ENCODE measurements at regions not wholly inside any gene's neighbourhood (a gene's known extent, or its start where the extent isn't known, plus 50 kb on each side); places are given as distances from the start of the nearest gene placed in this dataset.

GRCh38 chr11:29484548-29484947 lies 532.3 kb downstream of the KCNA4 start:
- POLR2A ChIA-PET: no interaction called here
- TF ChIP-seq, protein P1, sequence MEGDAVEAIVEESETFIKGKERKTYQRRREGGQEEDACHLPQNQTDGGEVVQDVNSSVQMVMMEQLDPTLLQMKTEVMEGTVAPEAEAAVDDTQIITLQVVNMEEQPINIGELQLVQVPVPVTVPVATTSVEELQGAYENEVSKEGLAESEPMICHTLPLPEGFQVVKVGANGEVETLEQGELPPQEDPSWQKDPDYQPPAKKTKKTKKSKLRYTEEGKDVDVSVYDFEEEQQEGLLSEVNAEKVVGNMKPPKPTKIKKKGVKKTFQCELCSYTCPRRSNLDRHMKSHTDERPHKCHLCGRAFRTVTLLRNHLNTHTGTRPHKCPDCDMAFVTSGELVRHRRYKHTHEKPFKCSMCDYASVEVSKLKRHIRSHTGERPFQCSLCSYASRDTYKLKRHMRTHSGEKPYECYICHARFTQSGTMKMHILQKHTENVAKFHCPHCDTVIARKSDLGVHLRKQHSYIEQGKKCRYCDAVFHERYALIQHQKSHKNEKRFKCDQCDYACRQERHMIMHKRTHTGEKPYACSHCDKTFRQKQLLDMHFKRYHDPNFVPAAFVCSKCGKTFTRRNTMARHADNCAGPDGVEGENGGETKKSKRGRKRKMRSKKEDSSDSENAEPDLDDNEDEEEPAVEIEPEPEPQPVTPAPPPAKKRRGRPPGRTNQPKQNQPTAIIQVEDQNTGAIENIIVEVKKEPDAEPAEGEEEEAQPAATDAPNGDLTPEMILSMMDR (IDR thresholded peaks at IDR 0.05; ENCODE audit: control extremely low read depth, extremely low read depth, low read depth, missing control alignments): no peak
- DNase-seq (ENCODE audit: extremely low spot score): no peak
- CTCF ChIA-PET: interaction anchor here (0.8 kb wide), 1 partner anchor 8 kb away, joined by 3 read pairs; no protein-coding TSS in a partner anchor

GRCh38 chr11:29483831-29484230 lies 533.0 kb downstream of the KCNA4 start:
- CTCF ChIA-PET: interaction anchor here (0.8 kb wide), 1 partner anchor 9 kb away, joined by 3 read pairs; no protein-coding TSS in a partner anchor
- TF ChIP-seq, protein P1 (IDR thresholded peaks at IDR 0.05; ENCODE audit: control extremely low read depth, extremely low read depth, low read depth, missing control alignments): no peak
- POLR2A ChIA-PET: no interaction called here
- DNase-seq (ENCODE audit: extremely low spot score): no peak

GRCh38 chr11:29482510-29482909 lies 534.3 kb downstream of the KCNA4 start:
- ChIA-PET CTCF (no interaction called here), POLR2A (no interaction called here)
- DNase-seq (ENCODE audit: extremely low spot score): no peak
- TF ChIP-seq, protein P1 (IDR thresholded peaks at IDR 0.05; ENCODE audit: control extremely low read depth, extremely low read depth, low read depth, missing control alignments): no peak

DNA sequence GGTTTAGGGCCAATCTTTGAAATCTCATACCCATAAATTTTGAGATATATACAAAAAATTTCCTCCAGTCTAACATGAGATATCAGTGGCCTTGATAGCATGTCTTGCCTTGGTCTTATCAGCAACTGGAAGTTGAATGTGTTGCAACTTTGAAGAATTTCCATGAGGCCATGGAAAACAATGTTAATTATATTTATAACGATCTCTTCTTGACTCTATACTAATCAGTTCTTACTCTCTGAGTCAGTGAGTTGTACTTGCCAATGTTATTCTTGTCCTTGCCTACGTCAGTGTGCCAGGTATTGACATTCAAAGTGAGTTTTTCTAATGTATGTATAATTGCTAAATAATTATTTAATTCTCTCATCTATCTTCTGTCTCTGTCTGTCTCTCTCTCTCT lies 535.1 kb downstream of the KCNA4 start:
- TF ChIP-seq, protein P1 (IDR thresholded peaks at IDR 0.05; ENCODE audit: control extremely low read depth, extremely low read depth, low read depth, missing control alignments): no peak
- CTCF ChIA-PET: no interaction called here
- POLR2A ChIA-PET: no interaction called here
- DNase-seq (ENCODE audit: extremely low spot score): no peak

DNA sequence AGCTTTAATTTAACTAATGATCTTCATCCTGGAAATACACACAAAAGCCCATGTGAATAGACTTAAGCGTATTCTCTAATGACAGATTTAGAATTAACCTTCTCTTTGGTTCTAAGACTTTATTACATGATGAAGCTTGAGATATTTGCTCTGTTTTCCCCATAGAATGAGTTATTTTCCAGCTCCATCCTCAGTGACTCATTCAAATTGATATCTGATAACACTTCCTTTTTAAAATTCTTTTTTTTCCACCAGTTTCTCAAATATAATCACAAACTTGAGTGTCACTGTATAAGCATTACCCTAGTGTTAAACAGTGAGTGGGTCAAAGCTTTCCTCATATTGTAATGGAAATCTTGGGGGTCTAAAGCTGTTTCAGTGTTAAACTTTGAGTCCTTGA lies 535.8 kb downstream of the KCNA4 start:
- ChIA-PET POLR2A (no interaction called here), CTCF (no interaction called here)
- DNase-seq (ENCODE audit: extremely low spot score): no peak
- TF ChIP-seq, protein P1 (IDR thresholded peaks at IDR 0.05; ENCODE audit: control extremely low read depth, extremely low read depth, low read depth, missing control alignments): no peak

- no peak for DNase-seq (ENCODE audit: extremely low spot score)
- ChIA-PET CTCF (no interaction called here), POLR2A (no interaction called here)
- TF ChIP-seq, protein P1 (IDR thresholded peaks at IDR 0.05; ENCODE audit: control extremely low read depth, extremely low read depth, low read depth, missing control alignments): no peak
Measured at GRCh38 chr11:29458252-29458651, 558.6 kb downstream of the KCNA4 start.

DNA sequence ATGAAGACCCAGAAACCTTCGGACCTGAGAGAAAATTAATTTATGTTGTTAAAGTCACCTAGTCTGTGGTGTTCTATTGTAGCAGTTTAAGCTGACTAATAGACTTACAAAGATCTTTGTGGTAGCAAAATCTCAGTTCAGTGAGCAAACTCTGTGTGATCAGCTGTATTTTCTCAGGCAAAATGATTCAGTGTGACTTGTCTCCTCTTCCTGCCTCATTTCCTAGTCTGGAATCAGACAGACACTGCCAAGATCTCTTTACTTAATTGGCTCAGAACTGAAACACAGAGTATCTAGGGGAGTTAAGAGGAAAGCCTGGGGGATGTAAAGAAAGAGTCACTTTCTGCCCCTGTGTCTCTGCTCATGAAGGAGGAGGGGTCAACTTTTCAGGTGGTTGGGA lies 564.7 kb downstream of the KCNA4 start:
- POLR2A ChIA-PET: no interaction called here
- CTCF ChIA-PET: no interaction called here
- TF ChIP-seq, protein P1 (IDR thresholded peaks at IDR 0.05; ENCODE audit: control extremely low read depth, extremely low read depth, low read depth, missing control alignments): no peak
- DNase-seq (ENCODE audit: extremely low spot score): no peak

Data from GM10248 (cell line).